ENCODE measurements at regions not wholly inside any gene's neighbourhood (a gene's known extent, or its start where the extent isn't known, plus 50 kb on each side); places are given as distances from the start of the nearest gene placed in this dataset.

DNA sequence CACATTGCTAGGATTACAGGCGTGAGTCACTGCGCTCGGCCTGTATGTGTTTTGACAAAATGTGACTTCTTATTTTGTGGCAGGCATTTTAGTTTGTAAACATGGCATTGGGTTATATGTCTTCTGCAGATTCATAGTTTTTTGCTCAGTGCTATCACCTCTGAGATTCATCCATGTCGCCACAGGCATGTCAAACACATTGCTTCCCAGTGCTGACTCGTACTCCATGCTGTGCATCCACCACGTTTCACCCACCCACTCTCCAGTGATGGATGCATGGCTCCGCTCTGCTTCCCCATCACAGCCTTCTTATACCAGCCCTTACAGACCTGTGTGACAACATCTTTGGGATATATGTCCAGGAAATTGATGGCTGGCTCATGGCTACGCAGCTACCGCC, 158.8 kb downstream of the GAS1 start:
- Histone ChIP-seq H3K27me3 (replicated peaks) (no peaks in the 10 kb centered on the region), H3K27ac (no peak overlapping the region), H3K36me3 (replicated peaks) (no peaks in the 10 kb centered on the region), H3K4me3 (ENCODE audit: low read depth, low read length) (no peak overlapping the region)
- TF ChIP-seq, protein P1, sequence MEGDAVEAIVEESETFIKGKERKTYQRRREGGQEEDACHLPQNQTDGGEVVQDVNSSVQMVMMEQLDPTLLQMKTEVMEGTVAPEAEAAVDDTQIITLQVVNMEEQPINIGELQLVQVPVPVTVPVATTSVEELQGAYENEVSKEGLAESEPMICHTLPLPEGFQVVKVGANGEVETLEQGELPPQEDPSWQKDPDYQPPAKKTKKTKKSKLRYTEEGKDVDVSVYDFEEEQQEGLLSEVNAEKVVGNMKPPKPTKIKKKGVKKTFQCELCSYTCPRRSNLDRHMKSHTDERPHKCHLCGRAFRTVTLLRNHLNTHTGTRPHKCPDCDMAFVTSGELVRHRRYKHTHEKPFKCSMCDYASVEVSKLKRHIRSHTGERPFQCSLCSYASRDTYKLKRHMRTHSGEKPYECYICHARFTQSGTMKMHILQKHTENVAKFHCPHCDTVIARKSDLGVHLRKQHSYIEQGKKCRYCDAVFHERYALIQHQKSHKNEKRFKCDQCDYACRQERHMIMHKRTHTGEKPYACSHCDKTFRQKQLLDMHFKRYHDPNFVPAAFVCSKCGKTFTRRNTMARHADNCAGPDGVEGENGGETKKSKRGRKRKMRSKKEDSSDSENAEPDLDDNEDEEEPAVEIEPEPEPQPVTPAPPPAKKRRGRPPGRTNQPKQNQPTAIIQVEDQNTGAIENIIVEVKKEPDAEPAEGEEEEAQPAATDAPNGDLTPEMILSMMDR (IDR thresholded peaks at IDR 0.05; ENCODE audit: low read depth, low read length, missing control alignments) = no peak
- in situ Hi-C loops (cut with HindIII; ENCODE audit: low pct_ligation_motif_present, low sequenced_read_pairs) = no loop called here
- DNase-seq = peak; percentile 22

DNA sequence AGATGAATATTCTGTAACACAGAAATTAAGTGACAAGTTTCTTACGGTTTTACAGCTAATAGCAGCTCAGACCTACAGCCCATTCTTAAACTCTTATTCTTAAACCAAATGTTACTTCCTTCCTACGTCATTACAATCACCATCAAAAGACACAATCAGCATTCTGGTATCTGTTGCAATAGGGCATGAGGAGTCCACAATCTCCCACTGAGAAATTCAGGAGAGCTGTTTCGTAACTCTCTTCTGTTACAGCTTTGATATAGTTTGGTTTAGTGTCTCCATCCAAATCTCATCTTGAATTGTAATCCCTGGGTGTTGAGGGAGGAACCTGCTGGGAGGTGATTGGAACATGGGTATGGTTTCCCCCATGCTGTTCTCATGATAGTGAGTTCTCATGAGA, 163.4 kb downstream of the GAS1 start:
- peak; percentile 7 for DNase-seq
- in situ Hi-C loops (cut with HindIII; ENCODE audit: low pct_ligation_motif_present, low sequenced_read_pairs) = no loop called here
- H3K27ac ChIP-seq = no peak overlapping the region
- H3K36me3 ChIP-seq (replicated peaks) = no peaks in the 10 kb centered on the region
- TF ChIP-seq, protein P1 (IDR thresholded peaks at IDR 0.05; ENCODE audit: low read depth, low read length, missing control alignments) = no peak
- H3K27me3 ChIP-seq (replicated peaks) = no peaks in the 10 kb centered on the region
- H3K4me3 ChIP-seq (ENCODE audit: low read depth, low read length) = no peak overlapping the region

DNA sequence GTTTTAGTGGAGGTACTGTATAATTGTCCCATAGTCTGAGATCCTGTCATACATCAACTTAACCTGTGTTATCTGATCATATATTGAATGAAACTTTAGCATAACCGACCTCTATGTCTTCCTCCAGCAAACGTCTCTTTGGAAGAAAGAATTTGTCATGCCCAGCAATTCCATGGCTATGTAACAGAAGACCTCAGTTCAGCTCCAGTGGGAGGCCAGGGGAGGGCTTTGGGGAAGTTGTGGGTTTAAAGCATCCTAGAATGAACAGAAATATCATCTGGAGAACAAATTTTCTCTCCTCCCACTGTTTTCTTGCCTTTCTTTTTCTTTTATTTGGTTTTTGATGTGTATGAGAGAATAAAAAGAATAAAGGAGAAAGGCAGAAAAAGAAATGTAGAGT, 164.5 kb downstream of the GAS1 start:
- TF ChIP-seq, protein P1 (IDR thresholded peaks at IDR 0.05; ENCODE audit: low read depth, low read length, missing control alignments) = no peak
- Histone ChIP-seq H3K27me3 (replicated peaks) (no peaks in the 10 kb centered on the region), H3K27ac (no peak overlapping the region), H3K36me3 (replicated peaks) (no peaks in the 10 kb centered on the region), H3K4me3 (ENCODE audit: low read depth, low read length) (no peak overlapping the region)
- in situ Hi-C loops (cut with HindIII; ENCODE audit: low pct_ligation_motif_present, low sequenced_read_pairs) = no loop called here
- no peak for DNase-seq

DNA sequence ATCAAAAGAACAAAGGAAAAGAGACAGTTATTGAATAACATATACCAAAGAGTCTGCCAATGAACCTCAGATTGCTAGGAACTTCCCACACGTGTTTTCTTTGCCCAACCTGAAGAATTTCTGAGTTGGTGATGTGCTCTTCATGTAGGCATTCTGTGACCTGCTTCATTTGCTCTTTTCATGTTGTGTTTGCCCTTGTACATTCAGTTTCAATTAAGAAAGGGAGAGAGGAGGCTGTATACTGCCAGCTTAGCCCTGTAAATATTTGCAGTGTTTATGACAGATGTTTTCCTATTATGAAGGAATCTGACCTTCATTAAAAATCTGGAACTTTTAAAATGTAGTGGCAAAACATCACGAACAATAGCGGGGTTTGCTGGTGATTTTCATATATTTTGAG, 168.5 kb downstream of the GAS1 start:
- Histone ChIP-seq H3K4me3 (ENCODE audit: low read depth, low read length) (no peak overlapping the region), H3K27me3 (replicated peaks) (no peaks in the 10 kb centered on the region), H3K36me3 (replicated peaks) (no peaks in the 10 kb centered on the region), H3K27ac (no peak overlapping the region)
- no peak for DNase-seq
- in situ Hi-C loops (cut with HindIII; ENCODE audit: low pct_ligation_motif_present, low sequenced_read_pairs) = no loop called here
- TF ChIP-seq, protein P1 (IDR thresholded peaks at IDR 0.05; ENCODE audit: low read depth, low read length, missing control alignments) = no peak

DNA sequence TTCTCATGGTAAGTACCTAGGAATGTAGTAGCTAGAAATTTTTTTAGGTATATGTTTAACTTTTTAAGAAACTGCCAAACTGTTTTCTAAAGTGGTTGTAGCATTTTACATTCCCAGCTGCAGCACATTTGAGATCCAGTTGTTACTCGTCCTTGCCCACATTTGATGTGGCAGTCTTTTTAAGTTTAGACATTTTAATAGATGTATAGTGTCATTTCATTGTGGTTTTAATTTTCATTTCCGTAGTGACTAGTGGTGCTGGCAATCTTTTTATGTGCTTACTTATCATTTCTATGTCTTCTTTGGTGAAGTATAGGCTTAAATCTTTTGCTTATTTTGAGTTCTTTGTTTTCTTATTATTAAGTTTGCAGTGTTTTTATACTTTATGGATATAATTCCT, 171.6 kb downstream of the GAS1 start:
- H3K36me3 ChIP-seq (replicated peaks) = no peaks in the 10 kb centered on the region
- DNase-seq = no peak
- in situ Hi-C loops (cut with HindIII; ENCODE audit: low pct_ligation_motif_present, low sequenced_read_pairs) = no loop called here
- TF ChIP-seq, protein P1 (IDR thresholded peaks at IDR 0.05; ENCODE audit: low read depth, low read length, missing control alignments) = no peak
- no peak overlapping the region for H3K27ac ChIP-seq
- no peaks in the 10 kb centered on the region for H3K27me3 ChIP-seq (replicated peaks)
- H3K4me3 ChIP-seq (ENCODE audit: low read depth, low read length) = no peak overlapping the region

DNA sequence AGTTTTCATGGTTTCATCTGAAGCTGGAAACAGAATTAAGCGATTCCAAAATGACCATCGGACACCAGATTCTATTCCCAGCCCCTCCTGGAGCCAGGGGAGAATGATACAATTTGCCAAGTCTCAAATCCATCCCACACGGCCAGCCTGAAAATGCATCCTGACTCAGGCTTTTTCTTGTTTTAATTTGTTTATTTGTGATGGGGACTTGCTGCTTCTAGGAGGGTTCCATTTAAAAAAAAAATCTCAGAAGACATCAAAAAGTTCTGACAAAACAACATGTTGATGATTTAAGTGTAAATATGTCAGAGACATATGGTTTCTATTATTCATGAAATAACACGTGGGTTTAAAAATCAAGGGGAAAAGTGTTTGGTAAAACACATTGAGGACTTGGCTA, 173.2 kb downstream of the GAS1 start:
- H3K27ac ChIP-seq = no peak overlapping the region
- no peaks in the 10 kb centered on the region for H3K27me3 ChIP-seq (replicated peaks)
- TF ChIP-seq, protein P1 (IDR thresholded peaks at IDR 0.05; ENCODE audit: low read depth, low read length, missing control alignments) = no peak
- in situ Hi-C loops (cut with HindIII; ENCODE audit: low pct_ligation_motif_present, low sequenced_read_pairs) = no loop called here
- no peak overlapping the region for H3K4me3 ChIP-seq (ENCODE audit: low read depth, low read length)
- H3K36me3 ChIP-seq (replicated peaks) = no peaks in the 10 kb centered on the region
- DNase-seq = no peak
